OCI-LY3 (cell line): ENCODE measurements at regions not wholly inside any gene's neighbourhood (a gene's known extent, or its start where the extent isn't known, plus 50 kb on each side); places are given as distances from the start of the nearest gene placed in this dataset.
A peak's percentile ranks its signal among the peaks of the same experiment; 100 is the strongest.

Source experiments
- H2AFZ ChIP-seq: fragments of 200-600, 300-600 bp; shearing (Covaris generic); 2 replicates; pipeline ENCODE4 v1.6.0; 2014; ENCODE audit warnings: antibody characterized with exemption, low read depth, low read length
- H3K27ac ChIP-seq: fragments of 200-600, 300-600 bp; sonication (generic); 2 replicates; pipeline ENCODE4 v1.5.1; 2014; ENCODE audit warnings: mild to moderate bottlenecking, low read length, moderate library complexity, mixed read lengths
- H3K27me3 ChIP-seq: fragments of 200-600, 300-600 bp; sonication (generic); 2 replicates; pipeline ENCODE4 v1.6.1; 2014; ENCODE audit warnings: low read depth, low read length, mixed read lengths
- H3K36me3 ChIP-seq: fragments of 200-600, 300-600 bp; sonication (generic); replicated peaks from 2 replicates; pipeline ENCODE3; 2014; ENCODE audit warnings: low read depth, low read length, mixed read lengths
- H3K4me1 ChIP-seq: fragments of 300-600, 200-600 bp; sonication (generic); 2 replicates; pipeline ENCODE4 v1.6.1; 2014; ENCODE audit warnings: low read length, mixed read lengths
- H3K4me2 ChIP-seq: fragments of 200-600, 300-600 bp; sonication (generic); 2 replicates; pipeline ENCODE4 v1.6.1; 2014; ENCODE audit warnings: low read length, mixed read lengths
- H3K4me3 ChIP-seq: fragments of 300-600, 200-600 bp; sonication (generic); 2 replicates; pipeline ENCODE4 v1.5.1; 2014; ENCODE audit warnings: antibody characterized with exemption, mild to moderate bottlenecking, low read length, moderate library complexity
- H3K79me2 ChIP-seq: fragments of 300-600, 200-600 bp; shearing (Covaris generic); 2 replicates; pipeline ENCODE4 v1.6.1; 2014; ENCODE audit warnings: mild to moderate bottlenecking, low read length, mixed read lengths
- H3K9ac ChIP-seq: fragments of 300-600, 200-600 bp; shearing (Covaris generic); 2 replicates; pipeline ENCODE4 v1.6.0; 2014; ENCODE audit warnings: mild to moderate bottlenecking, low read length, moderate library complexity
- H3K9me3 ChIP-seq: fragments of 200-600, 300-600 bp; shearing (Covaris generic); 2 replicates; pipeline ENCODE4 v1.6.1; 2014; ENCODE audit warnings: low read length, mixed read lengths; ENCODE audit not compliant: insufficient read depth
- H4K20me1 ChIP-seq: fragments of 200-600, 300-600 bp; sonication (generic); 2 replicates; pipeline ENCODE4 v1.6.1; 2016; ENCODE audit warnings: low read length, mixed read lengths; ENCODE audit not compliant: insufficient read depth
- EZH2phosphoT487 ChIP-seq: fragments of 200-600 bp; shearing (Covaris generic); IDR thresholded peaks from 2 replicates; pipeline ENCODE4 v1.6.1; 2018; ENCODE audit warnings: antibody characterized with exemption, mixed run types, low read depth
- TF ChIP-seq, protein P1 (sequence below): fragments of 200-600, 300-600 bp; sonication (generic); IDR thresholded peaks from 2 replicates; pipeline ENCODE4 v1.5.1; 2014; ENCODE audit warnings: antibody characterized with exemption, low read length, low read depth

DNA sequence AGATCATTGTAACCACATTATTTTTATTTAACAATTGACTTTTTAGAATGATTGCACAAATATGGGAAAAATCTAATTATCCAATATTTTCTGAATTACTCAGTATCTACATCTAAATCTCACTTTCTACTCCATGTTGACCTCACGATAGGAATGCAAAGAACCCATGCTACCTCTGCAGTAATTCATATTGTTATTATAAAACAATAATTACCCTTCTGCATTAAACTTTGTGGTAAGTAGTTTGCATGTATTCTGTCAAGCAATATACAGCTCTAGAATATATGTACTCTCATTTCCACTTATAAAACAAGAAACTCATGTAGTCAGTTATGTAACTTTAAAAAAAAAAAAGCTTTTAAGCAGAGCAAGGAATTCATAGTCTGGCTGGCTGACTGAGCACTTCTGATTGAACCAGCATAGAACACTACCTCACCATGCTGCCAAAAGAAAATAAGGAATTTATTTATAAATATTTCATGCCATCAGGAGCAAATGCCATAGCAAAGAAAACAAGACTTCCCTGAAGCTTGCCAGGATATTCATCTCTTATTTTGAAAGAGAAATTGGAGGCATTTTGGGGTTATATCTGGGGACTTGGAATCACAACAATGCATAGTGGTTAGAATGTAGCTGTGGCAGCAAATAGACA is 895.7 kb downstream of the XPNPEP1 start:
- Histone ChIP-seq H3K79me2 (no peaks in the 10 kb centered on the region), H3K9me3 (no peaks in the 10 kb centered on the region), H3K9ac (no peak overlapping the region), H3K4me1 (peaks cover 10% of the 10 kb centered on the region), H2AFZ (no peak overlapping the region), H4K20me1 (no peaks in the 10 kb centered on the region), H3K27me3 (no peaks in the 10 kb centered on the region), H3K4me2 (no peak overlapping the region), H3K27ac (no peak overlapping the region), H3K4me3 (no peak overlapping the region), H3K36me3 (no peaks in the 10 kb centered on the region)
- TF ChIP-seq EZH2phosphoT487, result no peak
- TF ChIP-seq, protein P1, sequence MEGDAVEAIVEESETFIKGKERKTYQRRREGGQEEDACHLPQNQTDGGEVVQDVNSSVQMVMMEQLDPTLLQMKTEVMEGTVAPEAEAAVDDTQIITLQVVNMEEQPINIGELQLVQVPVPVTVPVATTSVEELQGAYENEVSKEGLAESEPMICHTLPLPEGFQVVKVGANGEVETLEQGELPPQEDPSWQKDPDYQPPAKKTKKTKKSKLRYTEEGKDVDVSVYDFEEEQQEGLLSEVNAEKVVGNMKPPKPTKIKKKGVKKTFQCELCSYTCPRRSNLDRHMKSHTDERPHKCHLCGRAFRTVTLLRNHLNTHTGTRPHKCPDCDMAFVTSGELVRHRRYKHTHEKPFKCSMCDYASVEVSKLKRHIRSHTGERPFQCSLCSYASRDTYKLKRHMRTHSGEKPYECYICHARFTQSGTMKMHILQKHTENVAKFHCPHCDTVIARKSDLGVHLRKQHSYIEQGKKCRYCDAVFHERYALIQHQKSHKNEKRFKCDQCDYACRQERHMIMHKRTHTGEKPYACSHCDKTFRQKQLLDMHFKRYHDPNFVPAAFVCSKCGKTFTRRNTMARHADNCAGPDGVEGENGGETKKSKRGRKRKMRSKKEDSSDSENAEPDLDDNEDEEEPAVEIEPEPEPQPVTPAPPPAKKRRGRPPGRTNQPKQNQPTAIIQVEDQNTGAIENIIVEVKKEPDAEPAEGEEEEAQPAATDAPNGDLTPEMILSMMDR, result no peak

DNA sequence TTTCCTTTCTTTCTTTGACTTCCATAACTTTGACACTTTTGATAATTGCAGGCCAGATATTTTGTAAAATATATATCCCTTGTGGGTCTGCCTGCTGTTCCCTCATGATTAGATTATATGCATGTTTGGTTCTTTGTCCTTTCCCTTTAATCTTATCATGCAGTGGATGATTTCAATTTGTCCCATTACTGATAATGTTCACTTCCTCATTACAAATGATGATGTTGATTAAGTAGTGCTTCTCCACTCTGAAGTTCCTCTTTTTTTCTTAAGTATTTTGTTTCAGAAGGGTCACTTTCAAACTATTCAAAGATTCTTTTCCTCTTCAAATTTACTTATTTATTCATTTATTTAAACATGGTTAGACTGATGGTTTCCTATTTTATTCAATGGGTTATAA is 898.1 kb downstream of the XPNPEP1 start:
- Histone ChIP-seq H2AFZ (no peak overlapping the region), H3K4me2 (no peak overlapping the region), H3K9me3 (no peaks in the 10 kb centered on the region), H3K9ac (no peak overlapping the region), H3K79me2 (no peaks in the 10 kb centered on the region), H3K27me3 (no peaks in the 10 kb centered on the region), H3K27ac (no peak overlapping the region), H3K36me3 (no peaks in the 10 kb centered on the region), H4K20me1 (no peaks in the 10 kb centered on the region), H3K4me1 (peaks cover 14% of the 10 kb centered on the region), H3K4me3 (no peak overlapping the region)
- TF ChIP-seq, protein P1, result no peak
- TF ChIP-seq EZH2phosphoT487, result no peak

DNA sequence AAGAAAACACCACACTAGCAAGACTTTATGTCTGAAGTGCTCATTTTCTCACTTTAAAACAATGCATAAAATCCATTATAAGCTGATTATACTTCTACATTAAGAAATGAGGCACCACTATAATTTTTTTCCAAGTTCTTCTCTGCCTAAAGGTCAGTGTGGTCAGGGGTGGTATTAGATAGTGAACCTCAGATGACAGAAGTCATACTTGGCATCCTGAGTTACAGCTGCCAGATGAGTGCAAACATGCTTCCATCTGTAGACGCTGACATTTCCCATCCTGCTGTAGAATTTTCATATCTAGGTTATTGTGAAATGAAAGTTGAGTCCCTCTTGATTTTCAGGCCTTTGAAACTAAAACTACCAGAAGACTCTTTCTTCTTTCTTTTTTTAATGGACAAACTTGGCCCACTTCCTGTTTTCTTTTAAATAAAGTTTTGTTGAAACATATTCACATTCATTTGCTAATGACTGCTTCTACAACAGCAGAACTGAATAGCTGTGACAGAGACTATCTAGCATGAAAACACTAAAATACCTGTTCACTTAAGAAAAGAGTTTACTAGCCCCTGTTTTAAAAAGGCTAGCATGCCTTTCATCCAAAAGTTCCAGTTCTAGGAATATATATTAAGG is 900.8 kb downstream of the XPNPEP1 start:
- TF ChIP-seq, protein P1, result no peak
- TF ChIP-seq EZH2phosphoT487, result no peak
- Histone ChIP-seq H3K4me1 (peaks cover 34% of the 10 kb centered on the region), H2AFZ (no peak overlapping the region)

DNA sequence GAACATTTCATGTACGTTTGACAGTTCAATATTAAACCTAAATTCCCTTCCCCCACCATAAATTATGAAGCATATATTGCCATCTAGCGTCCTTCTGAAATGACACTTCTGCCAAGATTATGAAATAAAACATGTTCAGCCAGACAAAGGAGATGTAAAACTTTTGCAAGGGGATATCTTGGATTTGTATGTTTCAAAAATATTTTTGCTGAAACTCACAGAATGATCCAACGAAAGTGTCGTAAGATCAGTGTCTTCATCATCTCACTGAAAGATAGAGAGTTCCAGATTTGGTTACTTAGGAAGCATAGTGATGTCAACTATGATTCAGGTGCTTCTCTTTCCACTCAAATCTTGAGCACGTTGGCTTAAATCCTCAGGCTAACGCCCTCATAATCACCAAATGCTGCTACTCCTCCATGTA is 904.3 kb downstream of the XPNPEP1 start:
- TF ChIP-seq EZH2phosphoT487, result no peak
- TF ChIP-seq, protein P1, result peak; percentile 68
- Histone ChIP-seq H3K79me2 (no peaks in the 10 kb centered on the region), H3K9ac (peak overlapping the region; percentile 46; the same call in 1 of the 2 replicates), H3K4me1 (peaks cover 27% of the 10 kb centered on the region), H3K9me3 (no peaks in the 10 kb centered on the region), H4K20me1 (no peaks in the 10 kb centered on the region), H3K36me3 (no peaks in the 10 kb centered on the region), H3K27ac (no peak overlapping the region), H3K4me3 (peak overlapping the region; percentile 42), H3K4me2 (peak overlapping the region; percentile 65), H3K27me3 (no peaks in the 10 kb centered on the region), H2AFZ (peak overlapping the region; percentile 83; the same call in 1 of the 2 replicates)

More for the DNA sequence above, 900.8 kb downstream of the XPNPEP1 start:
- Histone ChIP-seq H3K4me2 (0 out of 2 replicates have a peak overlapping the region, but pooled peaks have one; percentile 9), H3K4me3 (no peak overlapping the region), H3K27ac (no peak overlapping the region), H4K20me1 (no peaks in the 10 kb centered on the region), H3K27me3 (no peaks in the 10 kb centered on the region), H3K9me3 (no peaks in the 10 kb centered on the region), H3K36me3 (no peaks in the 10 kb centered on the region), H3K9ac (no peak overlapping the region), H3K79me2 (no peaks in the 10 kb centered on the region)
